SK-MEL-5 (cell line): ENCODE measurements at regions not wholly inside any gene's neighbourhood (a gene's known extent, or its start where the extent isn't known, plus 50 kb on each side); places are given as distances from the start of the nearest gene placed in this dataset.

Experiments used
- DNase-seq: peaks from one replicate; pipeline ENCODE4 v3.0.0-alpha.2; 2016; ENCODE audit warnings: low read depth, low spot score
- in situ Hi-C: cut with HindIII; loops from 2 replicates; pipeline ENCODE4 v1.10.0; 2016; ENCODE audit warnings: low sequenced_read_pairs, high pct_unique_total_duplicates, low pct_unique_long_range_greater_than_20kb

GRCh38 chr3:59280113-59280512 is 230.3 kb upstream of the CFAP20DC start:
- in situ Hi-C loops, result no loop called here
- no peak for DNase-seq

GRCh38 chr3:59277816-59278215 is 228.0 kb upstream of the CFAP20DC start:
- in situ Hi-C loops, result no loop called here
- no peak for DNase-seq

- in situ Hi-C loops, result no loop called here
- no peak for DNase-seq
Observed at GRCh38 chr3:59277201-59277600, 227.4 kb upstream of the CFAP20DC start.

- in situ Hi-C loops, result no loop called here
- no peak for DNase-seq
Observed at GRCh38 chr3:59273976-59274375, 224.2 kb upstream of the CFAP20DC start.

GRCh38 chr3:59271971-59272370 is 222.1 kb upstream of the CFAP20DC start:
- in situ Hi-C loops, result no loop called here
- DNase-seq, result no peak

GRCh38 chr3:59270921-59271320 is 221.1 kb upstream of the CFAP20DC start:
- no peak for DNase-seq
- in situ Hi-C loops, result no loop called here

GRCh38 chr3:59270209-59270608 is 220.4 kb upstream of the CFAP20DC start:
- DNase-seq, result no peak
- in situ Hi-C loops, result no loop called here

- in situ Hi-C loops, result no loop called here
Observed at GRCh38 chr3:59268170-59268569, 218.3 kb upstream of the CFAP20DC start.

GRCh38 chr3:59267021-59267420 is 217.2 kb upstream of the CFAP20DC start:
- no peak for DNase-seq
- in situ Hi-C loops, result no loop called here

More at GRCh38 chr3:59268170-59268569, 218.3 kb upstream of the CFAP20DC start:
- peak; percentile 26 for DNase-seq

- in situ Hi-C loops, result no loop called here
Observed at GRCh38 chr3:59266551-59266950, 216.7 kb upstream of the CFAP20DC start.

GRCh38 chr3:59265566-59265965 is 215.7 kb upstream of the CFAP20DC start:
- in situ Hi-C loops, result no loop called here
- DNase-seq, result no peak

More at GRCh38 chr3:59266551-59266950, 216.7 kb upstream of the CFAP20DC start:
- DNase-seq, result peak; percentile 53

GRCh38 chr3:59264366-59264765 is 214.5 kb upstream of the CFAP20DC start:
- in situ Hi-C loops, result no loop called here
- no peak for DNase-seq

- no peak for DNase-seq
- in situ Hi-C loops, result no loop called here
Observed at GRCh38 chr3:59263152-59263551, 213.3 kb upstream of the CFAP20DC start.

- no peak for DNase-seq
- in situ Hi-C loops, result no loop called here
Observed at GRCh38 chr3:59262076-59262498, 212.3 kb upstream of the CFAP20DC start.

- DNase-seq, result no peak
- in situ Hi-C loops, result no loop called here
Observed at GRCh38 chr3:59261009-59261408, 211.2 kb upstream of the CFAP20DC start.

- no peak for DNase-seq
- in situ Hi-C loops, result no loop called here
Observed at GRCh38 chr3:59258550-59259260, 208.9 kb upstream of the CFAP20DC start.

- no peak for DNase-seq
- in situ Hi-C loops, result no loop called here
Observed at GRCh38 chr3:59257506-59257905, 207.7 kb upstream of the CFAP20DC start.

GRCh38 chr3:59256230-59256629 is 206.4 kb upstream of the CFAP20DC start:
- DNase-seq, result no peak
- in situ Hi-C loops, result no loop called here

GRCh38 chr3:59254976-59255375 is 205.2 kb upstream of the CFAP20DC start:
- in situ Hi-C loops, result no loop called here

GRCh38 chr3:59254433-59254832 is 204.6 kb upstream of the CFAP20DC start:
- no peak for DNase-seq
- in situ Hi-C loops, result no loop called here

More at GRCh38 chr3:59254976-59255375, 205.2 kb upstream of the CFAP20DC start:
- no peak for DNase-seq
